GM13976 (cell line): ENCODE measurements at regions not wholly inside any gene's neighbourhood (a gene's known extent, or its start where the extent isn't known, plus 50 kb on each side); places are given as distances from the start of the nearest gene placed in this dataset.
"Not testable (repeated sequence)": the region's sequence is repeated elsewhere in the genome, so short reads cannot be mapped to it uniquely, and the experiment has no call there.

Source experiments
- DNase-seq: peaks from one replicate; pipeline ENCODE4 v3.0.0; 2012; ENCODE audit warnings: low spot score
- CTCF ChIP-seq: IDR thresholded peaks from 2 replicates; pipeline ENCODE4 v1.5.1; 2012; ENCODE audit warnings: borderline replicate concordance, mild to moderate bottlenecking; ENCODE audit not compliant: insufficient read depth; ENCODE audit errors: extremely low read depth, missing control alignments, control extremely low read depth
- in situ Hi-C: fragments of 300-500 bp; cut with MboI; formaldehyde crosslinking; loops from one replicate; pipeline ENCODE4 v1.12.0; 2022; ENCODE audit warnings: low sequenced_read_pairs, mixed read lengths, inconsistent platforms; ENCODE audit not compliant: unreplicated experiment

DNA sequence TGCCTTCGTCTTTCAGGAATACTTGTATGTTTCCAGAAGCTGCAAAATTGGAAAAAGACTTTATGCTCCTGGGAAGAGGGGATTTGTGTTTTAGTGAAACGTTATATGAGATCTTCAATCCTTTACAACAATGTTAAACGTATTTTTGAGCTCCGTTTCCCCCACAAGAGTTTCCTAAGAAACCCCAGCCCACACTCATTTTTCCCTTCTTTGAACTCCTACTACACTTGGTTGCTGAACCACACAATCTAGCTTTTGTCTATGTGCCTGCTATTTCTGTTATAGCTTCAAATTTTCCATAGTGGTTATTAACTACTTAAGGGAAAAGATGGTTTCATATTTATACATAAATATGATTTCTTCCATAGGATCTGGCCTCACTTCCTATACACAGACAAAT is 238.6 kb upstream of the ACTBL2 start:
- TF ChIP-seq CTCF: no peak
- in situ Hi-C loops: no loop called here
- DNase-seq: no peak

DNA sequence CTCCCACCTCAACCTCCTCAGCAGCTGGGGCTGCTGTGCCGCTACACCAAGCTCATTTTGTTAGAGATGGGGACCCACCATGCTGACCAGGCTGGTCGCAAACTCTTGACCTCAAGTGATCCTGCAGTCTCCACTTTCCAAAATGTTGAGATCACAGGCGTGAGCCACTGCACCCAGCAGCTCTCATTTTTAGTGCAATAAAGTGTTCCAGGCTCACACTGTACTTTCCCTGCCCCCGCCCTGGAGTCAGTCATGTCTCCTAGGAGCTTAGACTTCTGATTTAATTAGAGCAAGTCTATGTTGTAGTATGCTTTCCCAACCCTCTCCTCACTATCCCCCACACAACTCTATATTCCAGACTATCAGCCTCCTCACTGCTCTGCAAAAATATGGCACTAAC is 238.0 kb upstream of the ACTBL2 start:
- in situ Hi-C loops: no loop called here
- TF ChIP-seq CTCF: no peak

DNA sequence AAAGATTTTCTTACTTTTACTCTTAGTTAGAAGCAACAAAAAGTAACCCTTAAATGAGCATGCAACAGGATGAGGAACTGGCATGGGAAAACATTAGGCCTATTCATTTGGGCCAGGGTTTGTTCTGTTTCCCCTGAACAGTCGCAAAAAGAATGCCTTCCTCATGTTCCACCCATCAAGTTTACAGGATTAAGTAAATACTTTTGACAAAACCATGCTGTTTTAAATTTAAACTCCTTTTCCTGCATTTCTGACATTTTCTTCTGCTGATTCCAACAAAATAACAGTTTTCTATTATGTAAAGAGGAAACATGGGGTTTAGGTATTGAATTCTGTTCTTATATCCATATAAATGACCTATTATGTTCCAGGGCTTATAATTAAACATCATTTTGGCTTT is 236.6 kb upstream of the ACTBL2 start:
- DNase-seq: no peak
- in situ Hi-C loops: no loop called here
- TF ChIP-seq CTCF: no peak

More for the DNA sequence above, 238.0 kb upstream of the ACTBL2 start:
- DNase-seq: no peak

DNA sequence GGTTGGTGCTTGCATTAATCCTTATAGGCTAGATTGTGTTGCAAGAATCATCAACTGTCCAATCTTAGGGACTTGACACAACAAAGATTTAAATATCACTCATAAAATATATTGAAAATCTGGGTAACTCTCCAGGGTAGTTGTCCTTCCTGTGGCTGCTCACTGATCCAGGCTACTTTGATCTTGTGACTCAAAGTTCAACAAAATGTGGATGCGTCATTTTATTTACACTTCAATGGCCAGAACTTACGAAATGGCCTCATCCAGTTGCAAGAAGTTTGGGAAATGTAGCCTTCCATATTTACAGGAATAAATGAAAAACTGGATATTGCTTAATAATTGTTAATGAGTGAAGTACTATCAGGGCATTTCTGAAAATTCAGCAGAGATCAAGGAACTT is 235.5 kb upstream of the ACTBL2 start:
- no peak for TF ChIP-seq CTCF
- in situ Hi-C loops: no loop called here
- no peak for DNase-seq

- no peak for TF ChIP-seq CTCF
Measured at GRCh38 chr5:57717555-57717954, 234.9 kb upstream of the ACTBL2 start.

DNA sequence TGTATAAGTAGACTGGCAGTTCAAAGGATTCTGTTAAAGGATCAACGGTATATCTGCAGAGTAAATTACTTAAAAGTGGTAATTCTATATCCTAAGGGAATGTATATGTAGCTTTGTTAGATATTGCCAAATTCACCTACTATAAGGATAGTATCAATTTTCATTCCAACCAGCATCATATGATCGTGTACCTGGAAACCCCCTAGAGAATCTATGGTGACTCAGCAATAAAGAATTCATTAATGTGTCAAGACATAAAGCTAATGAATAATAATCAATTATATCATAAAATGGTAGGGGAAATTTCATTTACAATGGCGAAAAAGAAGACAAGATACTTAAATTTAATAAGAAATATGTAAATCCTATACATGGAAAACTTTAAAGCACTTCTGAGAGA is 234.1 kb upstream of the ACTBL2 start:
- in situ Hi-C loops: no loop called here
- no peak for TF ChIP-seq CTCF
- no peak for DNase-seq

More at GRCh38 chr5:57717555-57717954, 234.9 kb upstream of the ACTBL2 start:
- DNase-seq: no peak
- in situ Hi-C loops: no loop called here

DNA sequence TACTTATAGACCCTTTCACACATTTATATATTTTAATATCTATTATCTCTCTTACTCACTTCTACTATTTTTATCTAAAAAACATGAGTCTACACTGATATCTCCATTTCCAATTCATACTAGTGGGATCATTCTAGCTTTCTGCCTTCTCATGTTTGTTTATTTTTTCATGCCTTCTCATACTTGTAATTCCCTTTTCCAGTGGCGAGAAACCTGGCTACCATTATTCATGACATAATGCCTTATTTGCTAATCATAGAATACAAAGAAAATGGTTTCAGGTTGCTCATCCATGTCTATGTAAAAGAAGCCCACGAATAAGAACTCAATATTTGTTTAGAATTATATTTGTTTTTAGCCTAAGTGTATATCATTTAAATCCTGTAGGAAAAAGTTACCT is 232.7 kb upstream of the ACTBL2 start:
- no peak for TF ChIP-seq CTCF
- DNase-seq: no peak
- in situ Hi-C loops: no loop called here

DNA sequence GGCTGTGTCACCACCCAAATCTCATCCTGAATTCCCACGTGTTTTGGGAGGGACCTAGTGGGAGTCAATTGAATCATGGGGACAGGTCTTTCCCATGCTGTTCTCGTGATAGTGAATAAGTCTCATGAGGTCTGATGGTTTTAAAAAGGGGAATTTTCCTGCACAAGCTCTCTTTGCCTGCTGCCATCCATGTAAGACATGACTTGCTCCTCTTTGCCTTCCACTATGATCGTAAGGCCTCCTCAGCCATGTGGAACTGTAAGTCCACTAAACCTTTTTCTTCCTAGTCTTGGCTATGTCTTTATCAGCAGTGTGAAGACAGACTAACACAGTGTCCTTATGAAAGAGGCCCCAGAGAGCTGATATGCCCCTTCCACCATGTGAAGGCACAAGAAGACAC is 230.9 kb upstream of the ACTBL2 start:
- in situ Hi-C loops, DNase-seq: not testable (repeated sequence)
